ENCODE measurements at regions not wholly inside any gene's neighbourhood (a gene's known extent, or its start where the extent isn't known, plus 50 kb on each side); places are given as distances from the start of the nearest gene placed in this dataset.

GRCh38 chr5:158340608-158341007 is 481.7 kb upstream of the CLINT1 start:
- no peak for DNase-seq

GRCh38 chr5:158326256-158326655 is 467.3 kb upstream of the CLINT1 start:
- DNase-seq = no peak

- DNase-seq = no peak
Observed at GRCh38 chr5:158324236-158324635, 465.3 kb upstream of the CLINT1 start.

- no peak for DNase-seq
Observed at GRCh38 chr5:158322620-158323019, 463.7 kb upstream of the CLINT1 start.

GRCh38 chr5:158320934-158321333 is 462.0 kb upstream of the CLINT1 start:
- no peak for DNase-seq

GRCh38 chr5:158320178-158320674 is 461.3 kb upstream of the CLINT1 start:
- no peak for DNase-seq

- DNase-seq = no peak
Observed at GRCh38 chr5:158317507-158317906, 458.6 kb upstream of the CLINT1 start.

GRCh38 chr5:158313733-158314464 is 455.0 kb upstream of the CLINT1 start:
- DNase-seq = no peak

GRCh38 chr5:158313027-158313732 is 454.2 kb upstream of the CLINT1 start:
- no peak for DNase-seq

GRCh38 chr5:158309088-158309807 is 450.3 kb upstream of the CLINT1 start:
- no peak for DNase-seq

GRCh38 chr5:158308429-158309025 is 449.6 kb upstream of the CLINT1 start:
- DNase-seq = no peak

GRCh38 chr5:158305861-158306260 is 446.9 kb upstream of the CLINT1 start:
- DNase-seq = no peak

- no peak for DNase-seq
Observed at GRCh38 chr5:158304607-158305006, 445.7 kb upstream of the CLINT1 start.

- no peak for DNase-seq
Observed at GRCh38 chr5:158303883-158304282, 444.9 kb upstream of the CLINT1 start.

- no peak for DNase-seq
Observed at GRCh38 chr5:158303275-158303674, 444.3 kb upstream of the CLINT1 start.

GRCh38 chr5:158302029-158302428 is 443.1 kb upstream of the CLINT1 start:
- DNase-seq = no peak

- DNase-seq = no peak
Observed at GRCh38 chr5:158301186-158301585, 442.2 kb upstream of the CLINT1 start.

GRCh38 chr5:158300256-158300655 is 441.3 kb upstream of the CLINT1 start:
- DNase-seq = no peak

- no peak for DNase-seq
Observed at GRCh38 chr5:158297002-158297527, 438.1 kb upstream of the CLINT1 start.

- no peak for DNase-seq
Observed at GRCh38 chr5:158294701-158295100, 435.8 kb upstream of the CLINT1 start.

- no peak for DNase-seq
Observed at GRCh38 chr5:158292981-158293380, 434.0 kb upstream of the CLINT1 start.

GRCh38 chr5:158289967-158290366 is 431.0 kb upstream of the CLINT1 start:
- no peak for DNase-seq

- DNase-seq = no peak
Observed at GRCh38 chr5:158288272-158288657, 429.3 kb upstream of the CLINT1 start.
